Thoracic aorta (tissue), 2 donors: ENCODE measurements at regions not wholly inside any gene's neighbourhood (a gene's known extent, or its start where the extent isn't known, plus 50 kb on each side); places are given as distances from the start of the nearest gene placed in this dataset.

ENCODE experiments used
- ATAC-seq: fragments of 150-250 bp; one replicate; pipeline ENCODE4 v1.8.0; 2017; ENCODE audit warnings: low read depth; ENCODE audit not compliant: insufficient number of reproducible peaks, low FRiP score
- DNase-seq: peaks from one replicate; pipeline ENCODE4 v3.0.0-alpha.2; 2020; ENCODE audit warnings: low spot score
- H3K27ac ChIP-seq, 2 donors: fragments of 200-600 bp; sonication (generic); 1 replicate in 1 of 2; 2 replicates in 1 of 2; pipeline ENCODE4 v1.5.1; 2016; ENCODE audit warnings: mild to moderate bottlenecking in 2 of 2, moderate library complexity in 2 of 2
- H3K27me3 ChIP-seq: fragments of 200-600 bp; sonication (generic); replicated peaks from 2 replicates; pipeline ENCODE4 v1.6.0; 2016; ENCODE audit warnings: mild to moderate bottlenecking; ENCODE audit not compliant: insufficient read depth
- H3K36me3 ChIP-seq: fragments of 200-600 bp; sonication (generic); one replicate; pipeline ENCODE4 v1.5.1; 2016
- H3K4me1 ChIP-seq, 2 donors: fragments of 200-600 bp; sonication (generic); 1 replicate in 1 of 2; 2 replicates in 1 of 2; pipeline versions ENCODE4 v1.5.1 to v1.6.0; 2016; ENCODE audit warnings: low read depth in 2 of 2, mild to moderate bottlenecking in 1 of 2; ENCODE audit not compliant: control insufficient read depth in 1 of 2
- H3K4me3 ChIP-seq: fragments of 200-600 bp; sonication (generic); 2 replicates; pipeline ENCODE4 v1.5.1; 2016; ENCODE audit warnings: mild to moderate bottlenecking
- H3K9me3 ChIP-seq: fragments of 200-600 bp; sonication (generic); 2 replicates; pipeline ENCODE4 v1.5.1; 2016
- TF ChIP-seq, protein P1 (sequence below): fragments of 200-600 bp; sonication (generic); IDR thresholded peaks from one replicate; pipeline ENCODE4 v1.5.1; 2019; ENCODE audit warnings: antibody characterized with exemption

- ATAC-seq (no peak), DNase-seq (no peak)
- Histone ChIP-seq H3K9me3 (no peaks in the 10 kb centered on the region), H3K4me1 (peaks cover 0 to 7% of the 10 kb centered on the region in 2 donors), H3K27me3 (no peaks in the 10 kb centered on the region), H3K36me3 (no peaks in the 10 kb centered on the region), H3K27ac (no peak overlapping the region), H3K4me3 (no peak overlapping the region)
- TF ChIP-seq, protein P1, sequence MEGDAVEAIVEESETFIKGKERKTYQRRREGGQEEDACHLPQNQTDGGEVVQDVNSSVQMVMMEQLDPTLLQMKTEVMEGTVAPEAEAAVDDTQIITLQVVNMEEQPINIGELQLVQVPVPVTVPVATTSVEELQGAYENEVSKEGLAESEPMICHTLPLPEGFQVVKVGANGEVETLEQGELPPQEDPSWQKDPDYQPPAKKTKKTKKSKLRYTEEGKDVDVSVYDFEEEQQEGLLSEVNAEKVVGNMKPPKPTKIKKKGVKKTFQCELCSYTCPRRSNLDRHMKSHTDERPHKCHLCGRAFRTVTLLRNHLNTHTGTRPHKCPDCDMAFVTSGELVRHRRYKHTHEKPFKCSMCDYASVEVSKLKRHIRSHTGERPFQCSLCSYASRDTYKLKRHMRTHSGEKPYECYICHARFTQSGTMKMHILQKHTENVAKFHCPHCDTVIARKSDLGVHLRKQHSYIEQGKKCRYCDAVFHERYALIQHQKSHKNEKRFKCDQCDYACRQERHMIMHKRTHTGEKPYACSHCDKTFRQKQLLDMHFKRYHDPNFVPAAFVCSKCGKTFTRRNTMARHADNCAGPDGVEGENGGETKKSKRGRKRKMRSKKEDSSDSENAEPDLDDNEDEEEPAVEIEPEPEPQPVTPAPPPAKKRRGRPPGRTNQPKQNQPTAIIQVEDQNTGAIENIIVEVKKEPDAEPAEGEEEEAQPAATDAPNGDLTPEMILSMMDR: no peak
Observed at GRCh38 chr2:111676291-111676822, 207.6 kb downstream of the ANAPC1 start.

- H3K36me3 ChIP-seq: no peaks in the 10 kb centered on the region
- peaks cover 0 to 7% of the 10 kb centered on the region in 2 donors for H3K4me1 ChIP-seq
- TF ChIP-seq, protein P1: no peak
- H3K4me3 ChIP-seq: no peak overlapping the region
- H3K27me3 ChIP-seq: no peaks in the 10 kb centered on the region
- ATAC-seq (no peak), DNase-seq (no peak)
- no peak overlapping the region for H3K27ac ChIP-seq
- no peaks in the 10 kb centered on the region for H3K9me3 ChIP-seq
Observed at GRCh38 chr2:111678161-111678560, 205.8 kb downstream of the ANAPC1 start.

- H3K9me3 ChIP-seq: no peaks in the 10 kb centered on the region
- H3K27me3 ChIP-seq: no peaks in the 10 kb centered on the region
- H3K4me1 ChIP-seq: peaks cover 0 to 5% of the 10 kb centered on the region in 2 donors
- no peak for DNase-seq
- ATAC-seq: no peak
- H3K27ac ChIP-seq: no peak overlapping the region
- TF ChIP-seq, protein P1: no peak
- no peaks in the 10 kb centered on the region for H3K36me3 ChIP-seq
- H3K4me3 ChIP-seq: no peak overlapping the region
Observed at GRCh38 chr2:111678651-111679050, 205.3 kb downstream of the ANAPC1 start.

GRCh38 chr2:111679202-111679601 lies 204.8 kb downstream of the ANAPC1 start:
- Histone ChIP-seq H3K4me3 (no peak overlapping the region), H3K36me3 (no peaks in the 10 kb centered on the region), H3K9me3 (no peaks in the 10 kb centered on the region), H3K4me1 (no peaks in the 10 kb centered on the region), H3K27ac (no peak overlapping the region), H3K27me3 (no peaks in the 10 kb centered on the region)
- TF ChIP-seq, protein P1: no peak
- DNase-seq: no peak
- ATAC-seq: no peak

- H3K9me3 ChIP-seq: no peaks in the 10 kb centered on the region
- H3K4me3 ChIP-seq: no peak overlapping the region
- H3K4me1 ChIP-seq: peaks cover 0 to under 1% of the 10 kb centered on the region in 2 donors
- H3K36me3 ChIP-seq: no peaks in the 10 kb centered on the region
- ATAC-seq (no peak), DNase-seq (no peak)
- no peaks in the 10 kb centered on the region for H3K27me3 ChIP-seq
- TF ChIP-seq, protein P1: no peak
- H3K27ac ChIP-seq: no peak overlapping the region
Observed at GRCh38 chr2:111684611-111685010, 199.4 kb downstream of the ANAPC1 start.
